GM19324 (cell line): ENCODE measurements at regions not wholly inside any gene's neighbourhood (a gene's known extent, or its start where the extent isn't known, plus 50 kb on each side); places are given as distances from the start of the nearest gene placed in this dataset.

Experiments
- ATAC-seq: cut with Tn5 transposase; IDR thresholded peaks from one replicate; pipeline ENCODE4 v1.9.1; 2021; ENCODE audit warnings: mild to moderate bottlenecking, moderate library complexity; ENCODE audit not compliant: unreplicated experiment, low FRiP score

DNA sequence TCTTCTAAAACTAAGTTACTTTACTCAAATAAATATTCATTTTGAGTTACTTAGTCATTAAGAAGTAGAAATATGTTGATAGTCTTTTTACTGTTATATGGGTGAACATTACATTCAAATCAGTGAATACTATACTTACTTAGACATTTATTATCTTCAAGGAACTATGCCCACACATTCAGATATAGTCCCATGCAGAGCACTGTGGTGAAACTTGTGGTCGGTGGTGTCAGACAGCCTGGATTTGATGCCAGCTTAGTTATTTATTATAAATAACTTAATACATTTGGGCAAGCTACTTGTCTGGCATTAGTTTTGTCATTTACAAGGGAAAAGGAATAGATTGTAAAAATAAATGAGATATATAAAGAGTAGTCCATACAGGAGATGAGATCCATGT is 149.5 kb downstream of the RAP2B start:
- ATAC-seq: no peak

DNA sequence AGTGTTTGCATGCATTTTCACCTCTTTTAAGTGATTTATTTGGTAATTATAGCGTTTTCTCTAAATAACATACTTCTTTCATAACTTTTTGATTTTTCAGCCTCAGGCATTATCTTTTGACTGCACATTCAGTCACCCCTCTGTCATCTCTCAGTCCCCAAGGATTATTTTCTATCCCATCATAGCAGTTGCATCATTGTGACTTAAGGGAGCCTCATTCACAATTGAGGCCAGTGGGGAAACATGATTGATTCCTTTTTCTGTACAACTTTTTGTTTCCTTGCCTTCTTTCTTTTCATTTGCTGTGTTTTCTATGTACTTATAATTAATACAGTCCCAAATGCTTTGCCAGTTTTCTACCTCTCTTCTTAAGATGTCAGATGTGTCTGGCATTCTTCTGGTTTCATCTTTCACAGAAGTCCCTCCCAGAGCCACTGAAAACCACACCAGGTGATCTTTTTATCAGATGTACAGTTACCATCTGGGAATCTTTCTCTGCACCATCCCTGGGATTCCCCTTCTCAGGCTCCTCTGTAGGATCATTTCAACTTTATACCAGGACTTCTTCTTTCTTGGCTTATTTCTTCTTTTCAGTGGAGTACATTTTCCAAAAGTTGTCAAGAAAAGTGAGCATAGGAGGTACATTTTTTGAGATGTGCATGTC is 151.4 kb downstream of the RAP2B start:
- ATAC-seq: no peak

DNA sequence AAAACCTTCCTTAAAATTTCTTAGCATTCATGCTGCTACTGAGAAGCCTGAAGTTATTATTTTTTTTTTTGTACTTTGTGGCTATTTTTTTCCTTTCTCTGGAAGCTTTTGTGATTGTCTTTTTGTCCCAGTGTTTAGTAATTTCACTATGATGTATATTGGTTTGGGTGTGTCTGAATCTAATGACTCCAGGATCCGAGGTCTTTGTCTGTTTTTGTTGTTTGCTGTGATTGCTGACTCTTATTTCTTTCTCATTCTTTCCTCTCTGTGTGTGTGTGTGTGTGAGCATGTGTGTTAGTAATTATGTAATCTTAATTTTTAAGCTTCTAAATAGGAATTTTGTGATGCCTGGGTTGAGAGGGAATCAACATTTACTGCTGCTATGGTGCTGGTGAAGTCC is 152.0 kb downstream of the RAP2B start:
- no peak for ATAC-seq

DNA sequence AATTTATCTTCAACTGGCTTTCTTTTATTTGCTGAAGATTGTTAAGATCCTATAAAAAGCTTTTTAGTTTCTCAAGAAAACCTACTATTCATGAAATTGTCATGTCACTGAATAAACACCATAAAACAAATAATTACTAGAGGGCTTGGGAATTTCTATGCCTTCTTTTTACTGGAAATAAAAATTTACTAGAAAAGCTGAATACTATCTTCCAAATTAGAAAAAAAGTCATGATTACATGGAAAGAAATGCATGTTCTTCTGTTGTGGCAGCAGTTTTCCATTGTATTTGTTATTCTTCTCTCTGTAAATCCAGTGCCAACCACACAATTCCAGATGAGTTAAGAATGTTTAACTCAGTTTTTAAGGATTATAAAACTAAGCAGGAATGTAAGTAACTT is 153.8 kb downstream of the RAP2B start:
- ATAC-seq: no peak

DNA sequence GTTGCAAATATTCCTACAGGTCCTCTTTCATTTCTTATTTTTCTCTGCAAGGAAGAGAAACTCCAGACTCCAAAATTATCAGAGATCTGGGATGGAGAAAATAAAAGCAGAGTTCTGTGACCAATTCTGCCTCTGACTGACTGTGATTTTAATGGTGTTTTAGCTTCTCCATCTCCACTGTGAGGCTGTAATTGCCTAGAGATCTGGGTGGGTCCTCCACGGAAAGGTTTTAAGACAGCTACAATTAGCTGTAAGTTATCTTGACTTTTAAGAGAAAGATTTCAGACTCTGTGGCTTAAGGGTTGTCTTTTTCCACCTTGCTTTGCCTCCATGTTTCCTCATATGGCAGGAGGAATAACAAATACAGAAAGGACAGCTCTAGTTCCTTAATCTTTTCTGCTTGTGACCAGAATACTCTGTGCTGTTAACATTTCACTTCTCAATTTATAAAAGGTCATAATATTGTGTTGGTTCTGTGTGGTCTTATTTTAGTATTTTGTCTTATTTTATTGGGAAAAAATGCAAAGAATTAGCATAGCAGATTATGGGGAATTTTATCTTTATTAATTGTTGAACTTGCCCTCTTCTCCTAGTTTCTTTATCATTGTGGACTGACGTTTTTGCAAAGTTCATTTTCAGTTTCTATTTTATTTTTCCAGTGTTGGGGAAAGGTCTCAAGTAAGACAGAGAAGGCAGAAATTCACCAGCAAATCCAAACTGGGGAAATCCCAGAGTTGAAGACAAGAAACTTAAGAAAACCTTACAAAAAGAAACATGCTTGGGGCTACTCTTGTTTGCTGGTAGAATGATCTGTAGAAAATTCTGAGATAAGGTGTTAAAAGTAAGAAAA is 157.9 kb downstream of the RAP2B start:
- ATAC-seq: no peak

DNA sequence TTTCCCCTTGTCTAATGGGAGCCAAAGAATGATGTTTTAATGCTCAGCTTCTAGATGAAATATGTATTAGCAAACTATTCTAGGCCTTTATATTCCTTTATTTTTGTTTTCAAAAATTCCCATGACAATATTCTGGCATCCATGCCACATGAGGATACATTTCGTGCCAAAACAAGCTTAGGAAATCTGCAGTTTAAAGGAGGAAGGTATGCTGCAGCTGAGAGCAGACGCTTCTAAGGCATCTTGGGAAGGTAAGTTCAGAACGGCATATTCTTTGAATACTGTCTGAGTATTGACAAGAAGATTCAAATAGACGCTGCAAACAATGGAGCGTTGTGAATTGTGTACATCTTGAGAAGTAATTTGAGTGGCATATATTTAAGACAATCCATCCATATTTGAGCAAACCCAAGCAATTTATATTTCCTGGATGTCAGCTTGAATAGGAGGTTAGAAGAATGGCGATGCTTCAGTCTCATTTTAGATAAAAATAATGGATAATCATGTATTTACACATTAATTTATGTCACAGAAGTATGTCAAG is 158.6 kb downstream of the RAP2B start:
- no peak for ATAC-seq

DNA sequence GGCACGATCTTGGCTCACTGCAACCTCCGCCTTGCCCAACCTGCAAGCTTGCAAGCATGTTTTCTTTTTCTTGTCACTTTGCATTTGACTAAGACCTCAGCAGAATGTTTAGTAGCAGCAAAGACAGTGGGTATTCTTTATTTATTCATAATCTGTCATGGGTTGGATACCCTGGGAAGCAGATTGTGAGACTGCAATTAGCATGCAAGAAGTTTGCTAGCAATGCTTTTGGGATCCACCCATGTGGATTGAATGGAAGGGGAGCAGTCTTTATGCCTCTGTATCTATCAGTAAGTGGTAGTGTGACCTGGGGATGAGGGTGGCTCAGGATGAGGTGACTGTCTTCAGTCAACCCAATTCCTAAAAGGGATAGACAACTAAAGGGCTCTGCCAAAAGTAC is 166.7 kb downstream of the RAP2B start:
- ATAC-seq: no peak

DNA sequence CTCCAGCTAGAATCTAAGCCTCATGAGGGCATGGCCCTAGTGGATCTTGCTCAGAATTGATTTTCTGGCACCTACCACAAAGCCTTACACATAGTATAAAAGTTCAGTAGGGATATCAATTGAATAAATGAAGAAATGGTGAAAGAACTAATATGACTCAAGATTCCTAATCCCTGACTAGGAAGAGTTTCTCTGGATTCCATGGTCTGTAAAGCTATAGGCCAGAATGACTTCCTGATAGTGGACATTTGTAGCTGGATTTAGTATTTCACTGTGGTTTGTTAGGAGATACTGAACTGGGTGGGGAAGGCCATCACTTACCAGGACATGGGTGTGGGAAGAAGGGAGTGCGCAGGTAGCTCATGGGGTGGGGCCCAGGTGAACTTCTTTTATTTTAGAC is 168.9 kb downstream of the RAP2B start:
- no peak for ATAC-seq

DNA sequence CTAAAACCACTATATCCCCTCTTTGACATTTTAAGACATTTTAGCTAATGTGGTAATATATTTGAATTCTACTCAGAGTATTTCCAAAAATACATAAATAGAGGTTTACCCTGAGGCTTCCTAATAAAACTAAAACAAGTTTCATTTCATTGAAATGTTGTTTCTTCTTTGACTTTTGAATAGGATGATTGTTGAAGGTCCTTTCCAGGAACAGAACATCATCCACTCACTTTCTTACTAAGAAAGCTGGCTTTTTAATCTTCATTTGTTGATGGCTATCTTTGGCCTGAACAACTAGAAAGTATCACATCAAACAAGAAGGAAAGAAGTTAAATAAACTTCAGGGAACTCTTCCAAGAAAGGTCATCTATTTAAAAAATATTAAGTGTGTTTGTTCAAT is 169.7 kb downstream of the RAP2B start:
- ATAC-seq: no peak

DNA sequence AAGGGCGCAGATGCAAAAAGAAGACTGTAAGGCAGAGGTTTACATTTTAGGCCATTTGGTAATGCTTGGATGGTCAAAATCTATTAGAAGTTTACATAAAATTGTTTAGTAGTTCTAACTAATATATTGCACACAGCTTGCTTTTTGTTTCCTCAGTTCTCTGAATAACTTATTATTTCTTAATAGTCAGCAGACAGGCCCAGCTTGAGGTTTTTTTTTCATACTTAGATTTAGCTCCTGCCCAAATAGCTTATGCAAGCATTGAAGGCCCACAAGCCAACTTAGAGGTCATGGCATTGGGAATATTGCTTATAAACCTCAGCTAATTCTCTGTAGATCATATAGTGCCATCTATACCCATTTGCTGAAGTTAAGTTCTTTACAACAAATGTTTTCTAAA is 172.5 kb downstream of the RAP2B start:
- ATAC-seq: no peak

DNA sequence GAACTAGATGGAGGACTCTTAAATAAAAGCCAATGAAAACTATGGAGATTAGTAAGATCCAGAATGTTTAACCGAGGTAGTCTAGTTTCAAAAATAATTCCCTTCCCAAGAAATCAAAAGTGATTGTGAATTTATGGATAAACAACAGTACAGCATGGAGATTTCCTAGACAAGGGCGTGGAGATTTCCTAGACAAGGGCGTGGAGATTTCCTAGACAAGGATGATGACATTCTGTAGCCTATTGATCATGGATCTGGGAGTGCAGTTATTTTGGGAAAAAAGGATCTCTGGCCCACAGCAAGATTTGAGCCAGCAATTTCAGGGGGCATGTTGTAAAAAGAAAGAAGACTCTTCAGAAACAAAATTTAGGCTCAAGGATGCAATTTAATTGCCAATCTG is 175.3 kb downstream of the RAP2B start:
- no peak for ATAC-seq

DNA sequence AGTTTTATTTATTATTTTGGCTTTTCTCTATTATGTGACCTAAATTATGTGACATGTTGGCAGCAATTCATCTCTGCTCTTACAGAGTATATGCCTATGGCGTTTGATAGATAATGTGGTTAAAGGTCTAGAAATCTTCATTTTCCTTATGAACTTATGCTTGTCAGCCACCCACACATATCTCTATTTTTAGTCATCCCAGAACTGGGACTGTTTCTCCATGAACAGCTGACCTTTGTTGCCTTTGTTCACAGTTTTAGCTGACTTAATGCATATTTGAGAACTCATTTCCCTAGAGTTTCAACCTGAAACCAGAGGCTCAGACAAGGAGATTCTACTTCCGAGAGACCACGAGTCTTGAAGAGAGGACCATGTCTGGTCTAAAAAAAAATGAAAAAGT is 176.5 kb downstream of the RAP2B start:
- ATAC-seq: no peak

DNA sequence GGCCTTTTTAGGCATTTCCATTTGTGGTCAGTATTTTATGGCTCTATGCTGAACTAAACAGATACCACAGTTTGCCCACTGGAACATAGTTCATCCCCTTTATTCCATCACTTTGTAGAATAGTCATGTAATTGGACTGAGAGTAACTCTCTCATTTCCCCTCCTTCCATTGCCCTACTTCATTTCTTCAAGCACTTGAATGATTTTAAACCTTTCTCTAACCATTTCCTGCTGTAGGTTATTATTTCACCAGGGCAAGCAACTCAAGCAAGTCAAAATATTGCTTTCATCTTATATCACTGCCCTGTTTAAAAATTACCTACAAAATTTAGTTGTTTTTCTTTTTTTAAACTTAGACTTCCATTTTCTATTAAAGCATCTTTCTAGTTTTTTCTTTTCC is 177.0 kb downstream of the RAP2B start:
- ATAC-seq: no peak

DNA sequence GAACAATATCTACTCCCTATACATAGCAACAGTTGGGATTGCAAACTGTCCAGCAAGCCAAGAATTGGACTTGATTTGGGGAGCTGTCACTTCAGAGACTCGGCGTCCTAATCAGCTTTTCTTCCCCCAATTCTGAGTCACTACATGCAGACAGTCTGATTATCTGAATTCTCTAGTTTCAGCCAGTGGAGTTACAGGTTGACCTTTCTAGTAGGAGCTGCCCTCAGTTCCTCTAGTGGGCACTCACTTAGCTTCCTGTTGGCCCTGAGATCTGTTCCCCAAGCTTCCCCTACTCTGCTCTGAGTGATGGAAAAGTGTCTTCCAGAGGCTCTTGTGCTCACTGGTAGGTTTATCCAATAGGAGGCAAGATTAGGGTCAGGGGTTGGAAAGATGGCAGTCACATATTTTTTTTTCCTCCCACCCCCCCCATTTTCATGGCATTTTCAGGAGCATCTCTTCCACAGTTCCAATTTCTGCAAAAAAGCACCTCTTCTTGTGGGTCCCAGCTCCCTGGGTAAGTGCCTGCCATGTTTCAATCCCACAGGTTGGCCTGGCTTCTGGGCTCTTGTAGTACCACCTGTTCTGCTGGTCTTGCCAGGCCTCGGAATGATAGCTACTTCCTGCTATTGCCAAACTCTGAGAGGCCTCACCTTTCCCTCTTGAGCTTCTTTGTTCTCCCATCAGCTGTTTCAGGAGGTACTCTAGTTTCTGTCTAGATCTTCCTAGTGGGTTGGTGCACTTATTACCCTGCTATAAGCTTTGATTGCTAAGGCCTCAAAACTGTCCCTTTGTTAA is 182.2 kb downstream of the RAP2B start:
- no peak for ATAC-seq

DNA sequence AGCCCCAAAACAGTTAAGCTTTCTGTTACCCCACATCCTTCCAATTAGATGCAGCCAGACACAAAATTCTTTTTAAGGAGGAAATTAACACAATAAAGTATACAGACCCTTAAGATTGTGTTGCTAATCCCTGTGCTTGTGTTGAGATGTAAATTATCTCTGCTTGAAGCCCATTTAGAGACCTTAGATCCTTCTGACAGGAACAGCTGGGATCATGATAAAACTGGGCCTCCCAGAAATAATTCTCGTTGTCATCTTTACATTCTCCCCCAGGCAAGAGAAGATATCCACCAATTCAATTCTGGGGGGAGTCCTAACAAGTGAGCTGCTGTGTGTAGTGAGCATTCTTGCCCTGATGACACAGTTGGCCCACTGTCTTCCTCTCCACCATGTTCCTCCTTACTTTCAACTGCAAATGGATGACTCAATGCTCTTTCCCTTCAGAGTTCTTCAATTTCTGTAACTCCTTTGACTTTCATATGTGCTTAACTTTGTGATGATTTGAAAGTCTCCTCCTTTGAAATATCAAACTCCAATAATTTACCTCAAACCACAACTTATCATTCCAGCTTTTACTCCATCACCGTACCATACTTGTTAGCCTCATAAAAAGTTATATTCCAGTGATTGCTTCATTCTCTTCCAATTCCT is 186.6 kb downstream of the RAP2B start:
- no peak for ATAC-seq

DNA sequence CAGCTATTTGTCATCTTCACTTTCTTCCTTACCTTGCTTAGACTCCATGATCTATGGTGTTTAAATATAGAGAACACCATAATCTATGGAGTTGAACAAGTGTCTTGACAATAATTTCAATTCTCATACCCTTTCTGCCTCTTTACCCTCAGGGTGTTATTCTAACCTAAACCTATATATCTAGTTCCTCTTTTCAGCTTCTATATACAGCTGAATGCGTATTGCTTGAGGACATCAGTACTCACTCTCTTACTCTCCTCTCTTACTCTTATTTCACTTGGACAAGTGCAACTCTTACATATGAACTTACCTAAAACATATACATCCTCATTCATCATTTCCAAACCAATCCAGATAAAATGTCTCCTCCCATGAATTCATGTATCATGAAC is 187.1 kb downstream of the RAP2B start:
- ATAC-seq: no peak

DNA sequence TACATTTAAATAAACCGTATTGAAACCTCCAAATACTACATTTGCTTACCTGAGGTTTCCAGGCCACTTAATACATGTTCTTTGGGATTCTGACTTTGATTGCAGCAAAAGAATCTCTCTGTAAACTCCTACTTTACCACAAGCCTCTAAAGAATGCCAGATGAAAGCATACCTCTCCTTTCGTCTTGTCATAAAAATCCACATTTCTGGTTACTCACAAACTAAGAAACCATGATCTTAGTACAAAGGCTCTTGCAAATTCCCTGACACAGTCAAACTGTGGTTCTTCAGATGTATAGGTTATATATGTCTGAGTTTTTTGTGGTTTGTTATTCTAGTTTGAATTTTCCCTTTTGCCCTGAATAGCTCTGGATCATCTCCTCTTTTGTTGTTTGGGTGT is 188.4 kb downstream of the RAP2B start:
- no peak for ATAC-seq

DNA sequence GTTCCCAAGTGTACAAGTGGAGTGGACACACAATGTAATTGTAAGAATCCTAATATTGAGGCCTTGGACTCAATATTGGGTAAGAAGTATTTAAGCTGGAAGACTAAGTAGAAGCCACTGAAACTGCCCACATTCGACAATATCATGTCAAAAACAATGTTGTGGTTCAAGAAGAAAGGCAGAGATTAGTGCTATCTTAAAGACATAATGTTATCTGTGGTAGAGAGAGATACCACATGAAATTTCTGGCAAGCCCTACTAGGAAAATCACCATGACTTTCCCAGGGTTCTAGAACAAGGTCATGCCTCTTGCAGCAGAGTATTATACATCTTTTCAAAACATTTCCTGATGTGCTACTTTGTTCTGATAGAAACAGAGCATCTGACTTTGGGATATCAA is 192.6 kb downstream of the RAP2B start:
- no peak for ATAC-seq

DNA sequence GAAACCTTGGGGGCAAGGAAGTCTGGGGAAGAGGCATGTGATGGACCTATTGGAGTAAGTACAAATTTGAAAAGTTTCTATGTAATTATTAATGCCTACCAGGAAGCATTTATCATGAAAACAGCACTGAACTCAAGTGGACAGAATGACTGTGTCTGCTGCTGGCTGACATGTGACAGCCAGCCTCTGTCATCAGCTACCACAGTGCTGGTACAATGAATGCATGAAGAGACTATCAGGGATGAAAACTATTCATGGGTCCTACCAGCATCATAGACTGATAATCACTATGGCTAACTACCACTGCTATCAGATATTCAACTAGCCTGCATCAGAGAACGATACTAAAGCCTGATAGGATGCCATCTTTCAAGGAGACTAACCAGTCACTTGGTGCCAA is 193.5 kb downstream of the RAP2B start:
- ATAC-seq: no peak

DNA sequence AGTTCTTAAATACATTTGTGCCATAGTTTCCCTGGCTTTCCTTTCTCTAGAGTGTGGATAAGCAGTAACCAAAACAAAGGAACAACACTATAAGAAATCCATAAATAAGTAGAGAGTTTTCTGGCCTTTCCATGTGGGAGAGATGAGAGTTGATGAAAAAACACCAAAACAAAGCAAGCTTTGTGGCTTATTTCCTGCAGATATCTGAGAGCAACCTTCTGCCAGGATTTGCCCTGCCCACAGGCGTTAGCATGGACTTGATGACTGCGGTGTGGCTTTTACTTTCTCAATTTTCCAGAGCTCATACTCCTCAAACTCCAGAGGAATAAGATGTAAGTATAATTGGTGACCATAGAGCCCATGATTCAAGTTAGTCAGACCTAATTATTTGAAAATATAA is 194.9 kb downstream of the RAP2B start:
- ATAC-seq: no peak

DNA sequence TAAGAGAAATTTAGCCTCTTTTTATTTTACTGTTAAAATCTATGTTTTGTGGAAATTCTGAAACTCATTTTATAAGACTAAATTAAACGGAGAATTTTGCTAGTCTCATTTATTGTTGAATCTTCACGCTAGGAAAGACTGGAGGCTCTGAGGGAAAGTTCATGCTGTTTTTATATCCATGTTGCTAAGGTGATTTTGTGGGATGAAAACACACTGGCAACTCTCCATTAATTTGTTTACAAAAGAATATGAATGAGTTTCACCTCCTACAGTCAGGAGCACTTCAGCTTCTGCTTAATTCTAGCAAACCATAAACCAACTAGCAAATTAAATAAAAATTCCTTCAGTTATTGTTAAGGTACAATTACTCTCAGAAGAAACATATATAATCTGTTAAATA is 195.4 kb downstream of the RAP2B start:
- ATAC-seq: no peak
